ENCODE measurements at regions not wholly inside any gene's neighbourhood (a gene's known extent, or its start where the extent isn't known, plus 50 kb on each side); places are given as distances from the start of the nearest gene placed in this dataset.

- TF ChIP-seq EZH2phosphoT487 (IDR thresholded peaks at IDR 0.05; ENCODE audit: insufficient read depth, low read depth) (no peak), EZH2 (IDR thresholded peaks at IDR 0.05; ENCODE audit: insufficient read depth, poor library complexity, severe bottlenecking) (no peak)
Observed at GRCh38 chr1:221416142-221416541, 325.7 kb downstream of the DUSP10 start.
